HL-60 (cell line): ENCODE measurements at regions not wholly inside any gene's neighbourhood (a gene's known extent, or its start where the extent isn't known, plus 50 kb on each side); places are given as distances from the start of the nearest gene placed in this dataset.
"Not testable (repeated sequence)": the region's sequence is repeated elsewhere in the genome, so short reads cannot be mapped to it uniquely, and the experiment has no call there.

ENCODE experiments used
- DNase-seq, 2 experiments: peaks; one replicate each; pipeline ENCODE4 v3.0.0-alpha.2; 2010 to 2020; ENCODE audit warnings: low read depth in 1 of 2, low spot score in 1 of 2
- H3K27ac ChIP-seq: fragments of 250-450 bp; sonication (Bioruptor Pico); replicated peaks from 2 replicates; pipeline ENCODE4 v1.5.1; 2020; ENCODE audit warnings: mild to moderate bottlenecking, moderate library complexity
- H3K27me3 ChIP-seq: fragments of 250-450 bp; sonication (Bioruptor Pico); 2 replicates; pipeline ENCODE4 v1.5.1; 2021; ENCODE audit warnings: mild to moderate bottlenecking, moderate library complexity; ENCODE audit not compliant: insufficient read depth, poor library complexity, severe bottlenecking
- H3K4me3 ChIP-seq: replicated peaks from 2 replicates; pipeline ENCODE4 v1.5.1; 2011; ENCODE audit warnings: mild to moderate bottlenecking, control low read depth, low read length; ENCODE audit not compliant: insufficient read depth
- GABPA ChIP-seq: IDR thresholded peaks from 2 replicates; pipeline ENCODE4 v1.6.1; 2012; ENCODE audit warnings: low read depth
- POLR2AphosphoS5 ChIP-seq: IDR thresholded peaks from 2 replicates; pipeline ENCODE4 v1.6.1; 2012; ENCODE audit warnings: low read depth
- SPI1 ChIP-seq: IDR thresholded peaks from 2 replicates; pipeline ENCODE4 v1.6.1; 2012; ENCODE audit warnings: low read depth, mild to moderate bottlenecking, borderline replicate concordance
- TF ChIP-seq, protein P1 (sequence below): IDR thresholded peaks from one replicate; pipeline ENCODE4 v1.5.1; 2011; ENCODE audit warnings: low read length, control low read depth, inconsistent platforms; ENCODE audit not compliant: insufficient read depth
- TF ChIP-seq, protein P2 (sequence below): IDR thresholded peaks from 2 replicates; pipeline ENCODE4 v1.6.1; 2012; ENCODE audit warnings: low read depth; ENCODE audit not compliant: insufficient replicate concordance

GRCh38 chr14:76294876-76295275 lies 81.1 kb upstream of the ESRRB start:
- DNase-seq = no peak
- no peaks in the 10 kb centered on the region for H3K27me3 ChIP-seq
- no peak overlapping the region for H3K27ac ChIP-seq
- H3K4me3 ChIP-seq = no peak overlapping the region
- TF ChIP-seq, protein P1, sequence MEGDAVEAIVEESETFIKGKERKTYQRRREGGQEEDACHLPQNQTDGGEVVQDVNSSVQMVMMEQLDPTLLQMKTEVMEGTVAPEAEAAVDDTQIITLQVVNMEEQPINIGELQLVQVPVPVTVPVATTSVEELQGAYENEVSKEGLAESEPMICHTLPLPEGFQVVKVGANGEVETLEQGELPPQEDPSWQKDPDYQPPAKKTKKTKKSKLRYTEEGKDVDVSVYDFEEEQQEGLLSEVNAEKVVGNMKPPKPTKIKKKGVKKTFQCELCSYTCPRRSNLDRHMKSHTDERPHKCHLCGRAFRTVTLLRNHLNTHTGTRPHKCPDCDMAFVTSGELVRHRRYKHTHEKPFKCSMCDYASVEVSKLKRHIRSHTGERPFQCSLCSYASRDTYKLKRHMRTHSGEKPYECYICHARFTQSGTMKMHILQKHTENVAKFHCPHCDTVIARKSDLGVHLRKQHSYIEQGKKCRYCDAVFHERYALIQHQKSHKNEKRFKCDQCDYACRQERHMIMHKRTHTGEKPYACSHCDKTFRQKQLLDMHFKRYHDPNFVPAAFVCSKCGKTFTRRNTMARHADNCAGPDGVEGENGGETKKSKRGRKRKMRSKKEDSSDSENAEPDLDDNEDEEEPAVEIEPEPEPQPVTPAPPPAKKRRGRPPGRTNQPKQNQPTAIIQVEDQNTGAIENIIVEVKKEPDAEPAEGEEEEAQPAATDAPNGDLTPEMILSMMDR = no peak
- TF ChIP-seq GABPA (no peak), SPI1 (no peak), POLR2AphosphoS5 (no peak)
- TF ChIP-seq, protein P2, sequence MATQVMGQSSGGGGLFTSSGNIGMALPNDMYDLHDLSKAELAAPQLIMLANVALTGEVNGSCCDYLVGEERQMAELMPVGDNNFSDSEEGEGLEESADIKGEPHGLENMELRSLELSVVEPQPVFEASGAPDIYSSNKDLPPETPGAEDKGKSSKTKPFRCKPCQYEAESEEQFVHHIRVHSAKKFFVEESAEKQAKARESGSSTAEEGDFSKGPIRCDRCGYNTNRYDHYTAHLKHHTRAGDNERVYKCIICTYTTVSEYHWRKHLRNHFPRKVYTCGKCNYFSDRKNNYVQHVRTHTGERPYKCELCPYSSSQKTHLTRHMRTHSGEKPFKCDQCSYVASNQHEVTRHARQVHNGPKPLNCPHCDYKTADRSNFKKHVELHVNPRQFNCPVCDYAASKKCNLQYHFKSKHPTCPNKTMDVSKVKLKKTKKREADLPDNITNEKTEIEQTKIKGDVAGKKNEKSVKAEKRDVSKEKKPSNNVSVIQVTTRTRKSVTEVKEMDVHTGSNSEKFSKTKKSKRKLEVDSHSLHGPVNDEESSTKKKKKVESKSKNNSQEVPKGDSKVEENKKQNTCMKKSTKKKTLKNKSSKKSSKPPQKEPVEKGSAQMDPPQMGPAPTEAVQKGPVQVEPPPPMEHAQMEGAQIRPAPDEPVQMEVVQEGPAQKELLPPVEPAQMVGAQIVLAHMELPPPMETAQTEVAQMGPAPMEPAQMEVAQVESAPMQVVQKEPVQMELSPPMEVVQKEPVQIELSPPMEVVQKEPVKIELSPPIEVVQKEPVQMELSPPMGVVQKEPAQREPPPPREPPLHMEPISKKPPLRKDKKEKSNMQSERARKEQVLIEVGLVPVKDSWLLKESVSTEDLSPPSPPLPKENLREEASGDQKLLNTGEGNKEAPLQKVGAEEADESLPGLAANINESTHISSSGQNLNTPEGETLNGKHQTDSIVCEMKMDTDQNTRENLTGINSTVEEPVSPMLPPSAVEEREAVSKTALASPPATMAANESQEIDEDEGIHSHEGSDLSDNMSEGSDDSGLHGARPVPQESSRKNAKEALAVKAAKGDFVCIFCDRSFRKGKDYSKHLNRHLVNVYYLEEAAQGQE = no peak

DNA sequence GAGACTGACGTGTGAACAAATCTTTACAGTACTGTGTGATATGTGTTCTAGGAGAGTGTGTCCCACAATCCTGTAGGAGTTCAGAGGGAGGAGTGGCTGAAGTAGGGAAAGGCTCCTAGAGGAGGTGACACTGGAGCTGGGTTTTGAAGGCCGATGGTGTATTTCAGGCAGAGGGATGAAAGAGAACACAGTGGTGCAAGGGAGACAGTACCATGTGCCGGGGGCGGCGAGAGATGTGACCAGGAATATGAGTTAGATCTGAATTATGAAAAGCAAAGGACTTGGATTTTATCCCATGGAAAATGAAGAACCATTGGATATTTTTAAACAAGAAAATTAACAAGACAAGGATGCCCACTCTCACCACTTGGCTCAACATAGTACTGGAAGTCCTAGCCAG lies 77.0 kb upstream of the ESRRB start:
- H3K27ac ChIP-seq = no peak overlapping the region
- TF ChIP-seq, protein P1 = no peak
- TF ChIP-seq, protein P2 = no peak
- TF ChIP-seq SPI1 (no peak), GABPA (no peak), POLR2AphosphoS5 (no peak)
- no peak overlapping the region for H3K4me3 ChIP-seq

GRCh38 chr14:76303188-76303587 lies 72.7 kb upstream of the ESRRB start:
- not testable (repeated sequence) for H3K27me3 ChIP-seq

More for the DNA sequence above, 77.0 kb upstream of the ESRRB start:
- no peak for DNase-seq
- H3K27me3 ChIP-seq = no peaks in the 10 kb centered on the region

DNA sequence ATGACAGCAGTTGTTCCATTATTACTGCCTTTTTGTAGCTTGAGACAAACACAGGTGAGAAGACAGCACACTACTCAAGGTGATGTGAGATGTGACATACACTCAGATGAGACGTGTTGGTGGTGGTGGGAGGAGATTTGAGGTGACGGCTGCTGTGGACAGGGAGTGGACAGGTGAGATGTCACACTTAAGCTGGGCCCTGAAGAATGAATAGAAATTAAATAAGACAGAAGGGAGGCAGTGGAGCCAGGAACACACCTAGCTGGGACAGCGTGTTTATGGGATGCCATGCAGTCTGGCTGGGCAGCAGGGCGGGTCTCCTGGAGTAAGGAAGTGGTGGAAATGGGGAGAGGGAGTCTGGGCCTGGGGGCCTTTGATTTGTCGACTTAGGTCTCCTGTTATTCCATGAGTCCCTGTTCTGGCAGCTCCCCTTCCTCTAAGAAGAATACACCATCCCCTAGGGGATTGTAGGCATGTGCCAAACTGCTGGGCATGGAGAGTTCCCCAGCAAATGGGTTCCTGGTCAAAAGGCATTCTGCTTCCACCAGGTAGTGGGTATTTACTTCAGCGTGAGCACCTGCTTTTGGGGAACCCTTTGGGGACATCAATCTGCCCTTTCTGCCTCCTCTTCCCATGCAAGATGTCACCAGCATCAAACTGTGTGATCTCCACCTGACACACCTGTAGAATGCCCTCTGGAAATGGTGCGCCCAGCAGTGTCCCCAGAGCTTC lies 71.2 kb upstream of the ESRRB start:
- Histone ChIP-seq H3K27ac (no peak overlapping the region), H3K27me3 (no peaks in the 10 kb centered on the region), H3K4me3 (no peak overlapping the region)
- no peak for TF ChIP-seq POLR2AphosphoS5
- no peak for TF ChIP-seq SPI1
- no peak for TF ChIP-seq GABPA
- TF ChIP-seq, protein P1 = no peak
- TF ChIP-seq, protein P2 = no peak
- no peak for DNase-seq

More at GRCh38 chr14:76303188-76303587, 72.7 kb upstream of the ESRRB start:
- not testable (repeated sequence) for H3K27ac ChIP-seq, H3K4me3 ChIP-seq, DNase-seq
